Heart right ventricle (tissue), 16 donors: ENCODE measurements at regions not wholly inside any gene's neighbourhood (a gene's known extent, or its start where the extent isn't known, plus 50 kb on each side); places are given as distances from the start of the nearest gene placed in this dataset.
A peak's percentile ranks its signal among the peaks of the same experiment; 100 is the strongest.

Experiments used
- ATAC-seq, 8 donors: fragments of 200-7000 bp; cut with Tn5 transposase; one replicate each; pipeline ENCODE4 v1.9.1; 2020; ENCODE audit warnings: mild to moderate bottlenecking in 8 of 8, moderate library complexity in 8 of 8, moderate number of reproducible peaks in 1 of 8
- DNase-seq, 2 donors: peaks; one replicate each; pipeline ENCODE4 v3.0.0-alpha.2; 2020
- H3K27ac ChIP-seq, 10 donors: fragments of 200-600 bp; sonication (generic) in 2 of 10; one replicate each; pipeline versions ENCODE4 v1.5.0 to v1.8.0; 2020 to 2022; ENCODE audit warnings: mild to moderate bottlenecking in 3 of 10
- H3K27me3 ChIP-seq, 7 donors: fragments of 200-600 bp; one replicate each; pipeline ENCODE4 v1.8.0; 2021 to 2022; ENCODE audit warnings: mild to moderate bottlenecking in 2 of 7
- H3K36me3 ChIP-seq, 9 donors: fragments of 200-600 bp; sonication (generic) in 1 of 9; one replicate each; pipeline versions ENCODE4 v1.5.0 to v1.8.0; 2020 to 2022; ENCODE audit warnings: mild to moderate bottlenecking in 2 of 9
- H3K4me1 ChIP-seq, 9 donors: fragments of 200-600 bp; sonication (generic) in 1 of 9; one replicate each; pipeline versions ENCODE4 v1.5.0 to v1.8.0; 2020 to 2022; ENCODE audit warnings: mild to moderate bottlenecking in 4 of 9
- H3K4me3 ChIP-seq, 10 donors: fragments of 200-600 bp; sonication (generic) in 2 of 10; one replicate each; pipeline versions ENCODE4 v1.5.0 to v1.8.0; 2020 to 2022; ENCODE audit warnings: mild to moderate bottlenecking in 7 of 10, moderate library complexity in 2 of 10
- H3K9me3 ChIP-seq, 11 donors: fragments of 200-600 bp in 10 of 11; sonication (generic) in 2 of 11; one replicate each; pipeline versions ENCODE4 v1.5.0 to v1.8.0; 2013 to 2022; ENCODE audit warnings: mild to moderate bottlenecking in 2 of 11, control low read depth in 1 of 11, moderate library complexity in 1 of 11
- WGBS, 2 donors: extraction: QIAGEN DNeasy Blood & Tissue Kit; methylation state at CpG; one replicate each; pipeline ENCODE4 v1.1.7; 2013; ENCODE audit warnings: inconsistent platforms in 1 of 2; 5-methylcytosine and 5-hydroxymethylcytosine counted together
- intact Hi-C, 10 donors: fragments of 100-400 bp; cut with DNase I; formaldehyde crosslinking; loops; one replicate each; pipeline versions ENCODE4 v1.11.1 to v1.14.2; 2022
- TF ChIP-seq, protein P1 (sequence below), 9 donors: fragments of 200-600 bp; sonication (generic) in 2 of 9; IDR thresholded peaks; one replicate each; pipeline versions ENCODE4 v1.5.0 to v1.8.0; 2021 to 2022; ENCODE audit warnings: antibody characterized with exemption in 9 of 9, mild to moderate bottlenecking in 5 of 9, moderate library complexity in 1 of 9
- donor health status: Arrhythmogenic right ventricular cardiomyopathy.
- donor health status: ischemic (EF 13 %, LVEDD 7.1; RV severe dilation, severe dysfunction).
- donor health status: healthy with polysubstance abuse.
- donor health status: DM: no; HTN: yes; CAD: no.
- donor health status: DM: no; HTN: no; CAD: no.
- donor health status: ischemic (EF 25% LVEDD 6.9; RV normal size, moderate dysfunction).
- donor health status: ischemic (EF 25% LVEDD 5.7; RV mildly dilated, moderate dysfunction).
- donor health status: healthy.
- donor health status: DM: yes; HTN: yes; CAD: no.
- donor health status: Ischemic cardiomyopathy.
- donor health status: ischemic (EF 35%, LVEDD 5.7; RV mildly dilated, moderate dysfunction).
- donor health status: nonischemic (EF 11% LVEDD 7.7; RV severe dilation, severe dysfunction).
- donor health status: DM: yes; HTN: yes; CAD: no.
- donor health status: PGD.
- donor health status: ischemic (EF 29% LVEDD 5.4; RV normal size, mild dysfunction).
- donor health status: nonischemic (EF 23%, LVEDD 6.1; RV moderate dilation, normal function).

DNA sequence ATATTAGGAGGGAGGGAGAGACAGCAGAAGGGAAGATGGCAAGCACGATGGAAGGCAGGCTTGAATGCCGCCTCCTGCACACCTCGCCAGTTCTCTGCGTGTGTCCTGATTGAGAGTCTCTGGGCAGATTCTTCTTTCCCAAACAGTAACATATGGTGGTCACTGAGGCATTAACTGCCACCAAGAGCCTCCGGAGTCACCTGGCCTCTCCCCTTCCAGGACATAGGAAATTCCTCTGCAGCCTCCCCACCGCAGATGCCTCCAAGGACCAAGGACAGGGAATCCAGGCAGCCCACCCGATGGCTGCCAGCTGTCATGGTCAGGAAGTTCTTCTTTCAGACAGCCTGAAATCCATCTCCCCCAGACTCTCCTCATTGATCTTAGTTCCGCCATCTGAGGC, 149.3 kb downstream of the ENGASE start:
- Histone ChIP-seq H3K36me3 (no peaks in the 10 kb centered on the region), H3K27me3 (peaks cover 7 to 96% (median 83%) of the 10 kb centered on the region in 7 donors), H3K9me3 (no peaks in the 10 kb centered on the region), H3K4me1 (peaks cover 0 to 12% (median 0%) of the 10 kb centered on the region in 9 donors), H3K4me3 (no peak overlapping the region), H3K27ac (no peak overlapping the region)
- ATAC-seq = no peak
- intact Hi-C loops = no loop called here
- WGBS, 2 donors = 59 to 72% methylated on average over 8 of the region's 8 CpGs
- TF ChIP-seq, protein P1, sequence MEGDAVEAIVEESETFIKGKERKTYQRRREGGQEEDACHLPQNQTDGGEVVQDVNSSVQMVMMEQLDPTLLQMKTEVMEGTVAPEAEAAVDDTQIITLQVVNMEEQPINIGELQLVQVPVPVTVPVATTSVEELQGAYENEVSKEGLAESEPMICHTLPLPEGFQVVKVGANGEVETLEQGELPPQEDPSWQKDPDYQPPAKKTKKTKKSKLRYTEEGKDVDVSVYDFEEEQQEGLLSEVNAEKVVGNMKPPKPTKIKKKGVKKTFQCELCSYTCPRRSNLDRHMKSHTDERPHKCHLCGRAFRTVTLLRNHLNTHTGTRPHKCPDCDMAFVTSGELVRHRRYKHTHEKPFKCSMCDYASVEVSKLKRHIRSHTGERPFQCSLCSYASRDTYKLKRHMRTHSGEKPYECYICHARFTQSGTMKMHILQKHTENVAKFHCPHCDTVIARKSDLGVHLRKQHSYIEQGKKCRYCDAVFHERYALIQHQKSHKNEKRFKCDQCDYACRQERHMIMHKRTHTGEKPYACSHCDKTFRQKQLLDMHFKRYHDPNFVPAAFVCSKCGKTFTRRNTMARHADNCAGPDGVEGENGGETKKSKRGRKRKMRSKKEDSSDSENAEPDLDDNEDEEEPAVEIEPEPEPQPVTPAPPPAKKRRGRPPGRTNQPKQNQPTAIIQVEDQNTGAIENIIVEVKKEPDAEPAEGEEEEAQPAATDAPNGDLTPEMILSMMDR (IDR thresholded peaks at IDR 0.05) = no peak
- DNase-seq = no peak

DNA sequence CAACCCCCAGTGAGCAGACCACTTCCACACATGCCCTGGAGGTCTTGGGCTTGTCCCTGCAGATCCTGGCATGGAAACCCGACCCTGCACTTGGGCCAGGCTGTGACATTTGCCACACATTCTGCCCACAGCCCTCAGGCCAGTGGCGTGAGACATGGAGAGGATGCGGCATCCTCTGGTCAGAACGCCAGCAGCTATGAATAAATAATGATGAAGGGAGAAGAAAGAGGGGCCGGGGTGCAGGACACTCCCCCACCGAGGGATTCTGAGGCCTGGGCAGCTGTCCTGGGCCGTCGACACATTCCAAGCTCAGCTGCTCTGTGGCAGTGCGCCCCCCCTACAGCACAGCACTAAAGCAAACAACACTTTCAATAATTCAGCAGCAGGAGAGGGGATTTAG, 148.8 kb downstream of the ENGASE start:
- ATAC-seq = no peak
- H3K4me3 ChIP-seq = no peak overlapping the region
- TF ChIP-seq, protein P1 (IDR thresholded peaks at IDR 0.05) = no peak
- H3K9me3 ChIP-seq = no peaks in the 10 kb centered on the region
- intact Hi-C loops = no loop called here
- no peak overlapping the region for H3K27ac ChIP-seq
- peaks cover 7 to 99% (median 85%) of the 10 kb centered on the region in 7 donors for H3K27me3 ChIP-seq
- 33 to 40% methylated on average over 9 of the region's 9 CpGs for WGBS, 2 donors
- no peaks in the 10 kb centered on the region for H3K36me3 ChIP-seq
- no peak for DNase-seq
- peaks cover 0 to 12% (median 0%) of the 10 kb centered on the region in 9 donors for H3K4me1 ChIP-seq

DNA sequence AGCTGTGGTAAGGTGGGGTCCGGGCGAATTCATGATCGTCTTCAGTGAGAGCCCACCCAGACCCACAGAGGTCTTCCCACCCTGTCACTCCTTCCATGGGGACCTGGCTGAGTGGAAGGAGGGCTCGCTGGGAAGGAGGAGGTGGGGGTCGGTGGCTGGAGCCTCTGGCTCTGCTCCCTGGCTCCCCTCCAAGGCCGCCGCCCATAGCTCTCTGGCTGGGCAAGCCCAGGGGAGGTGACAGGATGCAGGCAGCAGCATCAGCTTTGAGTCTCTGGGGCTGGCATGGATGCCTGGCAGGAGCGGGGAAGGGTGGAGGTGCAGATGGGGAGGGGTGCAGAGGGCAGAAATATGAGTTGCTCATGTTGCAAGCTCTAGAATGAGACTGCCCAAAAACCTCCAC, 147.0 kb downstream of the ENGASE start:
- TF ChIP-seq, protein P1 (IDR thresholded peaks at IDR 0.05) = no peak
- Histone ChIP-seq H3K27ac (no peak overlapping the region), H3K4me1 (peaks cover 0 to 12% (median 0%) of the 10 kb centered on the region in 9 donors), H3K36me3 (no peaks in the 10 kb centered on the region), H3K27me3 (peaks cover 7 to 100% (median 97%) of the 10 kb centered on the region in 7 donors), H3K9me3 (no peaks in the 10 kb centered on the region), H3K4me3 (no peak overlapping the region)
- DNase-seq (no peak), ATAC-seq (no peak)
- 60 to 61% methylated on average over 8 of the region's 8 CpGs for WGBS, 2 donors
- intact Hi-C loops = no loop called here

DNA sequence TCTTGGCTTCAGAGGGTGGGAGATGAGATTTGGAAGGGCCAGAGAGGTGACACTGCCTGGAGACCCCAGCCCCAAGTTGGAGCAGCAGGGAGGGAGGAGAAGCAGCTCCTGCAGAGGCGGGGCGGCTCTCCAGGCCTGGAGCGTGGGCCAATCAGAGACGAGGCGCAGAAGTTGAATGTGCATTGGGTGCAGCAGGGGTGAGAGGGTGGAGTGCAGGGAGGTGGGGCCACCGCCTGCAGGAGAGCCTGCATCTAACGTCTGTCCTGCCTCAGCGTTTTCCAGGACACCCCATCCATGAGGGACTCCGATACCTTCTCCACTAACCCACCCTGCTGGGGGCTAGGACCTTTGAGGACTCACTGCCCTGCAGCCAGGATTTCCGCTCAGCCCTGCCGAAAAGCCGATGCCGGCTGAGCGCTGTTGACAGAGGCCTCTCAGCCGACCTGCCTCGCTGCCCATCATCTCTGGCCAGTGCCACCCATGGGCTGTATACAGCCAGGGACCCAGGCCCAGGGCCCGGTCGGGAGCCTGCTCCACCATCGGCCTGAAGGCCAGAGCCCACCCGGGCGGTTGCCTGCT, 146.2 kb downstream of the ENGASE start:
- Histone ChIP-seq H3K9me3 (no peaks in the 10 kb centered on the region), H3K4me3 (no peak overlapping the region), H3K27ac (no peak overlapping the region), H3K36me3 (no peaks in the 10 kb centered on the region), H3K4me1 (peaks cover 0 to 12% (median 0%) of the 10 kb centered on the region in 9 donors), H3K27me3 (peaks cover 7 to 100% (median 97%) of the 10 kb centered on the region in 7 donors)
- intact Hi-C loops = no loop called here
- ATAC-seq (peak in 1 of 8 donors; percentile 33), DNase-seq (no peak)
- 17 to 22% methylated on average over 21 of the region's 21 CpGs for WGBS, 2 donors
- TF ChIP-seq, protein P1 (IDR thresholded peaks at IDR 0.05) = no peak
